ENCODE measurements at regions not wholly inside any gene's neighbourhood (a gene's known extent, or its start where the extent isn't known, plus 50 kb on each side); places are given as distances from the start of the nearest gene placed in this dataset.
A peak's percentile ranks its signal among the peaks of the same experiment; 100 is the strongest.

DNA sequence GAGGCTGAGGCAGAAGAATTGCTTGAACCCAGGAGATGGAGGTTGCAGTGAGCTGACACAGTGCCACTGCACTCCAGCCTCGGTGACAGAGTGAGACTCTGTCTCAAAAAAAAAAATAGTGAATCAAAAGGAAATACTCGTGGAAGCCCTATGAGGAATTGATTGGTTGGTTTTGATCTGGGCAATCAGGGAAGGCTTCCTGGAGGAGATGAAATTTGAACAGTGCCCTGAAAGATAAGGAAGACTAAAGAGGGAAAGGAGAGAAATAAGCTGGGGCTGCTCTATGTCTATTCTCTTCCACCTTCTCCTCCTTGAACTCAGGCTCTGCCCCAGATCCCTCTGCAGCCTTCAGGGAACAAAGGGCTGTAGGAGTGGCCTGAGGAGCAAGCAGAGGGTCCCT lies 54.1 kb downstream of the IRF2BPL start:
- DNase-seq (ENCODE audit: low read depth, low spot score): no peak

DNA sequence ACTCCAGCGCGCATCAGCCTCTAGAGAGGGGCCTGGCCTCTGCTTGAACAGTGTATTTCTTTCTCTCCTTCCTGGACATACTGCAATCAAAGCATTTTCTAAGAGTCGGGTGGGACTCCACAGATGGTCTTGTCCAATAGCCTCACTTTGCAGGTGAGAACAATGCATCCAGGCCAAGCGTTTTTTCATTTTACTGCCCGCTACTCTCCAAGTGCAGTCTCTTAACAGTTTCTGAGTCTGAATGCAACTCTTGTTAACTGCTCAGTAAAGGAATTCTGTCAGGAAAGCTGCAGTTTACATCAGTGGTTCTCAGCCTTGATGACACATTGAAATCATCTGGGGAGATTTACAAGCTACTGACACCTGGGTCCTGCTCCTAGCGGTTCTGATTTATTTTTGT lies 57.0 kb downstream of the IRF2BPL start:
- DNase-seq (ENCODE audit: low read depth, low spot score): no peak

DNA sequence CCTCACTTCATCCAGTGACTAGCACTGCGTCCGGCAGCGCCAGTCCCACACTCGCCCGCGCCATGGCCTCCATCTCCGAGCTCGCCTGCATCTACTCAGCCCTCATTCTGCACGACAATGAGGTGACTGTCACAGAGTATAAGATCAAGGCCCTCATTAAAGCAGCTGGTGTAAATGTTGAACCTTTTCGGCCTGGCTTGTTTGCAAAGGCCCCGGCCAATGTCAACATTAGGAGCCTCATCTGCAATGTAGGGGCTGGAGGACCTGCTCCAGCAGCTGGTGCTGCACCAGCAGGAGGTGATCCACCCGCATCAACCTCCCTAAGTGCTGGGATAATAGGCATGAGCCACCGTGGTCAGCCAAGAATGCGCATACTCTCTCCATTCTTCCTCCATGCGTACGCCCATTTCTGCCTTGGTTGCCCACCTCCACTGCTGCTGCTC lies 59.9 kb downstream of the IRF2BPL start:
- no peak for DNase-seq (ENCODE audit: low read depth, low spot score)

DNA sequence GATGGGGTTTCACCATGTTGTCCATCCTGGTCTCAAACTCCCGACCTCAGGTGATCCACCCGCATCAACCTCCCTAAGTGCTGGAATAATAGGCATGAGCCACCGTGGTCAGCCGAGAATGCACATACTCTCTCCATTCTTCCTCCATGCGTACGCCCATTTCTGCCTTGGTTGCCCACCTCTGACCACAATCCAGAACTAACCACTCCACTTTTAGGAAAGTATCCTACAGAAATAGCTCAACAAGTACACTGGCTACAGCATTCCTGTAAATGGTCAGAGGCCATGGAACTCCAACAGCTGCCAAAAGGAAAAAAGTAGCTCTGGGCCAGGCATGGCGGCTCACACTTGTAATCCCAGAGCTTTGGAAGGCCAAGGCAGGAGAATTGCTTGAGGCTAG lies 60.7 kb downstream of the IRF2BPL start:
- no peak for DNase-seq (ENCODE audit: low read depth, low spot score)

DNA sequence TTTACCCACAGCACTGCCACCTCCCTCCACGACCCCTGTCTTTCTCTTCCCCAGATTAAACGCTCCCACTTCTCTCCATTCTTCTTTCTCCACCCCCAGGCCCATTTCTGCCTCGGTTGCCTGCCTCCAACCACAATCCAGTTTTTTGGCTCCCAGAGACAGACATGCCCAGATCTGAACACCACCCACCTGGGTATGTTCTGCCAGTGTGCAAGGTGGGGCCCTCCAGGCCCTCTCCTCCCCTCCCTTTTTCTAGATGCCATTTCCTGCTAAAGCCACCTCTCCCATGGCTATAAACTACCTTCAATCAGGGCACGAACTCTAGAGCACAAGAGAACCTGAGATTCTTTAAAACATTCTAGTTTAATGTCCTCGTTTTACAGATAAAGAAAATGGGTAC lies 63.3 kb downstream of the IRF2BPL start:
- no peak for DNase-seq (ENCODE audit: low read depth, low spot score)

DNA sequence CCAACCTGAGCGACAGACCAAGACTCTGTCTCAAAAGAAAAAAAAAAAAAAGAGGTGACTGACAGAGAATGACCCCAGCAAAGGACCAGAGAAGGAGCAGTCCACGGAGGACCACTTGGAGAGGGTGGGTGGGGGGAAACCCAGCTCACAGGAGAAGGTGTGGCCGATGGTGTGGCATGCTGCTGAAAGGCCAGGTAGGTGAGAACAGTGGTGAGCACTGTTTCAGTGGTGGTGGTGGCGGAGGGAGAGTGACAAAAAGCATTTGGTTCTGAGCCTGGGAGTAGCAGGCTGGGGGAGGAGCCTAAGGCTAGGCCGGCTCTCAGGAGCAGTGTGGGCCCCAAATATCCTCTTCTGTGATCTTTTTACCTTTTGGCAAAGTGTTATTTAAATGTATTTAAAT lies 63.8 kb downstream of the IRF2BPL start:
- no peak for DNase-seq (ENCODE audit: low read depth, low spot score)

DNA sequence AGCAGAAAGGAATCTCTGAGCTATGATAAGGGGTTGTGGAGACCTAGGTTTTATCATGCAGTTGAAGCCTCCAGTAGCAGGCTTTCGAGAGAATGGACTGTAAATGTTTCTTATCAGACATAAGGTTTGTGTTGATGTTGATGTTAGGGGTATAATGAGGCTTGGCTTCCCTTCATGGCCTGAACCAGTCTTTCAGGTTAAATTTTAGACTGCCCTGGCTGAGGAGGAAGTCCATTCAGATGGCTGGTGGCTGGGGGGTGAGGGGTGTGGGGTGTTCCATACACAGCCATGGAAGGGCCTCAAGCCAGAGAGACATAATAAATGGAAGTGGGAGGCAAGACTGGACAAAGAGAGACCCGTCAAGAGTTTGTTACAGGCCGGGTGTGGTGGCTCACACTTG lies 65.1 kb downstream of the IRF2BPL start:
- no peak for DNase-seq (ENCODE audit: low read depth, low spot score)

DNA sequence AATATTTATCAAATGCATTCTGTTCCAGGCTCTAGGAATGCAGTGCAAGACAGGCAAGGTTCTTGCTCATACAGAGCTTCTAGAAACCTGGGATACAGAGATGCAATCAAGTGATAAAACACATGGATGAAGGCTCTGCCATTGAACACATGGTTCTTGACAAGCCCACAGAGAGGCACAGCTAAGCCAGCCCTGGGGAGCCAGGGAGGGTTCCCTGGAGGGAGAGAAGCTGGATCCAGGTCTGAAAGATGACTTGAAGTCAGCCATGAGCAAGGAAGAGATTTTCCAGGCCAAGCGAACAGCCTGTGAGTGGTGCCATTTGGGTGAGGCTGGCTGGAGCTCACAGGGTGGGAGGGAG lies 66.2 kb downstream of the IRF2BPL start:
- no peak for DNase-seq (ENCODE audit: low read depth, low spot score)

DNA sequence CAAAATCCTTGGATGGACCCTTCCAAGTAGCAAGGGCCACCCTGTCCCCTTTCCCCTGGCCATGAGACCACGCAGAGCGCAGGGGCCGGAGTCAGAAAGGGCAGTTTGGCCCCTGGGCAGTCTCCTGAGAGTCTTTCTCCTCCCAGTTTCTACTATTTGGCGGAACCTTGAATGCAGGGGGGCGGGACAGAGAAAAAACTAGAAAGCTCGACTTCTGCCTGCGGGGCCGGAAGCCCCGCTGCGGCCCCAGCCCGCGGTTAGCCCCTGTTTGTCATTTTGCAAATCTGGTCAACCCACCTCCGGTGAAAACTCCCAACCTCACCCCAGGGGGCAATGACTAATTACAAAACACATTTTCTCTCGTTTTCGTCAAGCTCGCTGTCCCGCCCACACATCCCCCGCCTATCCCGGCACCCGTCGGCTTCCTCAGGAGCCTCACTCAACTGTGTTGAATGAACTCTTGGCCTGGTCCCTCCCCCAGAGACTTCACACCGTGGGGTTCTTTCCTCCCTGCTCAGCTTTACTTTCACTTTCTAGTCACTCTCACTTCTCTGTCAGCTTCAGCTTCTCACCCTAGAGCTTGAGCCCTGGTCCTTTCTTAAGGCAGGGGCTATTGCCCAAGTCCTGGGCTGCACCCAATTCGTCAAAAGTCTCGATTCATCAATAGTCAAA lies 66.7 kb downstream of the IRF2BPL start:
- DNase-seq (ENCODE audit: low read depth, low spot score): peak; percentile 73

DNA sequence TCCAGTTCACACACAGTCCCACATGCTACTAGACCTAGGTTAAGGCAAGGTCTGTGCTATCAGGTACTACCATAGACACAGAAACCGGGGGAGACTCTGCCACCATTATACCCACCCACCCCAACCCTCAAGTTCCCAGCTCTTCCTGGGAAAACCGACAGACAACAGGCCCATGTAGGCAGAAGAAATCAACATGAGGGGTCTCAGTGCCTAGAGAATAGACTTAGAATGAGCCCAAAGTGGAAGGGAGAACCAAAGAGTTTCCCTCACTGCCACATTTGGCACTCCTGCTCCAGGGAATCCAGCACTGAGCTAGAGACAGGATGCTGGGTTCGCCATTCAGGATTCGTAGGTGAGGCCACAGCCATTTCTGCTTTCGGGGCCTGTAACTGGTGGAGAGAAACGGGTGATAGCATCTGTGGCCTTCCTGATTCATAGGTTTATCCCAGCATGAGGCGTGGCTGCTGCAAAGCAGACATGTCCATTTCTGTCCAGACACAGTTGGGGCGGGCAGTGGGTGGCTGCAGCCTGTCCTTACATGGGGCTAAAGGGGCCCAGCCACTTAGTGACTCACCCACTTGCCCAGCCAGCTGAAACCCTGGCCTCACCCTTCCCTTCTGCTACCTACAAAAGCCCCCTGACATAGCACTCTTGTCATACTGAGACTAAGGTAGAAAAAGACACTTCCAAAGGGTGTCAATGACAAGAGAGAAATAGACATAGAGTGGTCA lies 69.4 kb downstream of the IRF2BPL start:
- no peak for DNase-seq (ENCODE audit: low read depth, low spot score)

DNA sequence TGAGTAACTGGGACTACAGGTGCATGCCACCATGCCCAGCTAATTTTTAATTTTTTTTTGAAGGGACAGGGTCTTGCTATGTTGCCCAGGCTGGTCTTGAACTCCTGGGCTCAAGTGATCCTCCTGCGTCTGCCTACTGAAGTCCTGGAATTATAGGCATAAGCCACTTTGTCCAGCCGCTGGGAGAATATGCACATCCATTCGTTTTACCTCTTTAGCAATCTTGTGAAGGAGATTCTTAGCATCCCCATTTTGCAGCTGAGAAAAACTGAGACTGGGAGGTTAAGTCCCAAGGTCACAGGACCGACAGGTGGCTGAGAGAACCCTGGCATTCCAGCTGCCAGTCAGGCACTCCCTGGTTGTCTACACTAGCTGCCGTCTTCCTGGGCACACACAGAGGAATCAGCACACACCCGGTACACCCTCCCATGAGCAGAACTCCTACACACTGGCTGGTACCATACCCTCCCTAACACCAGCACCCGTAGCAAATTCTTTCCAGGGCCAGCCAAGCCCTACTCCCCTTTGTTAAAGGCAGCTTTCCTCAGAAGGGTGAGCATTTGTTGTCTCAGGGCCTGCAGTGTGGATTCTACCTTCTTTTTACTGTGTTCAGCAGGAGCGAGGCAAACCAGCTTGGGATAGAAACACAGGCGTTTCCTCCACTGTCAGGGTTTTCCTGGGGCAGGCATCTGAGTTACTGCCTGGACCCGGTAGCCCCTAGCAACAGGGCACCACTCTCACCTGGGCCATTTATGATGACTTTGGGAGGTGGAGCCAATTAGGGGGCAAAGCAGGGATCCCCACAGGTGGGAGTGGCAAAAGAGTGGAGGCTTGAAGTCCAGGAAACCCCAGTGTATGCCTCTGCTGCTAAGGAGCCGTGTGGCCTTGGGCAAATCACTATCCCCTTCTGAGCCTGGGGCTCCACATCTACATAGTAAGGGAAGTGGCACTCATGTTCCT lies 70.2 kb downstream of the IRF2BPL start:
- no peak for DNase-seq (ENCODE audit: low read depth, low spot score)

DNA sequence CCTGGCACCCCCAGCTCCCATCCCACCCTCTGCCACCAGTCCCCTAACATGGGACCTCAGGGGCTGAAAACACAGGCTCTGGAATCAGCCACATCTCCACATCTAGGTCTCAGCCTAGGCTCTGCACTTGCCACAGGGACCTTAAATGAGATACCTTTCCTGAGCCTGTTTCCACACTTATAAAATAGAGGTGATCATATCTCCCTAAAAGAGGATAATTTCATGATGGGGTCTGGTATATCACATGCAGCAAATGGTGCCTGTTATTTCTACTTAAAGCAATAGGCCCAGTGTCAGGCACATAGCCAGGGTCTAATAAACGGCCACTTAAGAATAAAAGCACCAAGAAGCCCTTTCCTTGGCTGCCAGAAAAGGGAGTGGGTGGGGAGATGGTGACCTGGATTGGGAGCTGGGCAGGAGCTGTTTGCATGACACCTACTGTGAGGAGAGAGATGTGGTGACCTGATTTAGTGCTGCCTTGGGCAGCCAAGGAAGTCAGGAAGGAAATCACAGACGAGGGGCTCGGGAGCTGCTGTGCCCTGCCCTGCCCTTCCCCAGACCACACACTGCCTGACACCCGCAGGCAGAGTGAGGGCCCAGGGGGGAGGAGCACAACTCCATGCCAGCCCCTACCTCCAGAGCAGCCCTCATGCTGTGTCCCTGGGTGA lies 71.2 kb downstream of the IRF2BPL start:
- DNase-seq (ENCODE audit: low read depth, low spot score): no peak

DNA sequence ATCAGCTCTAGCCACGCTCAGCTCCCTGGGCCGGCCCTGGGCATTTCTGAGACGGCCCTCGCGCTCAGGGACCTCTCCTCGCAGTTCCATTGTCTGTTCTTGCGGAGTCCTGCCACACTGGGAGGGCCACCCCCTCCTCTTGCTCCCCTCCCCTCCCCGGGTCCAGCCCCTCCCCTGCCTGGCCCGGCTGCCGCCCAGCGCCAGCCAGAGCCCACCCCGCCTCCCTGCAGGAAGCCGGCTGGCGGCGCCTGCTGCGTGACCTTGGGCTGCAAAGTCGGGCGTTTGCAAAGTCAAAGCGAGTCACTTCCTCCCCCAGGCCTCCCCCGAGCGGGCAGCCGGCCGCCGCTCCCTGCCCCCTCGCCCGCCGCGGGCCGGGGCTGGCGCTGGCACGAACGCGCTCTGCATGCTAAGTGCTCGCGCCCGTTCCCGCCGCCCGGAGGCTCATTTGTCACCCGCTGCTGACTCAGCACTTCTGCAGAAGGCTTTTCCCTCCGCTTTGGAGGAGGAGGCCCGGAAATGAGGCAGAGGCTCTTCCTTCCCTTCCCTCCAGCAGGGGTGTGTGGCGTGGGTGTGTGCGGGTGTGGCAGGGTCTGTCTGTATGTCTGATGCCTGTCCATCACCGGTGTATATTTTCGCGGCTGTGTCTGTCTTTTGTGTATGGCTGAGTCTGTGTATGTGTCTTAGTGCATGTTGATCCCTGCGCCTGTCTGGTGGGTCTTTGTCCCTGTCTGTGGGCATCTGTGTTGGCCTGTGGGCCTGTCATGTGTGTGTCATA lies 72.0 kb downstream of the IRF2BPL start:
- peak; percentile 91 for DNase-seq (ENCODE audit: low read depth, low spot score)

DNA sequence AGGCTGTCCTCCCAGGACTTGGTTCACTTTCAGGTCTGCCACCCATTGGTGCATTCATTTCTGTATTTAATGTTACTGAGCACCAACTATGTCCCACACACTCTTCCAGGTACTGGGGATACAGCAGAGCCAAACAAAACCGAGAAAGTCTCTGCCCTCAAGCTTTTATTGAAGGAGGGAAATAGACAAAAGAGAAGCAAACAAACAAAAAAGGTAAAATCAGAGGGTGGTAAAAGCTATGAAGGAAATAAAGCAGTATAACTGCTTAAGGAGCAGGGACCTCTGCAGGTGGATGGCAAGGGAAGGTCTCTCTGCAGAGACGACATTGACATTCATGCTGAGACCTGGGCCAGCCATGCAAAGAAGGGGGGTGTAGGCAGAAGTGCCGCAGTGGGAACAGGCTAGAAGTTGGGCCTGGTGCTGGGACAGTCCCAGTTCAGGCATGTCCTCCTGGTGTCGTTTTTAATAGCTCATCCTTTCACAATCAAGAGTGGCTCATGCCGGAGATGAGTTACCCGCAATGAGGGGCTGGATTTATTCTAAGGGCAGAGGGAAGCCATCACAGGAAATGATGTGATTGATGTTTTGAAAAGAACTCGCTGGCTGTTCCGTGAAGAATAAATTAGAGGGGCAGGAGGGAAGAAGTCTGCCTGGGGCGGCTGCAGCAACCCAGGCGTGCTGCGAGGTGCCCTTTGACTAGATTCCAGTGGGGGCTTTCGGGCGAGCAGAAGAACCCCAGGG lies 72.8 kb downstream of the IRF2BPL start:
- DNase-seq (ENCODE audit: low read depth, low spot score): no peak

DNA sequence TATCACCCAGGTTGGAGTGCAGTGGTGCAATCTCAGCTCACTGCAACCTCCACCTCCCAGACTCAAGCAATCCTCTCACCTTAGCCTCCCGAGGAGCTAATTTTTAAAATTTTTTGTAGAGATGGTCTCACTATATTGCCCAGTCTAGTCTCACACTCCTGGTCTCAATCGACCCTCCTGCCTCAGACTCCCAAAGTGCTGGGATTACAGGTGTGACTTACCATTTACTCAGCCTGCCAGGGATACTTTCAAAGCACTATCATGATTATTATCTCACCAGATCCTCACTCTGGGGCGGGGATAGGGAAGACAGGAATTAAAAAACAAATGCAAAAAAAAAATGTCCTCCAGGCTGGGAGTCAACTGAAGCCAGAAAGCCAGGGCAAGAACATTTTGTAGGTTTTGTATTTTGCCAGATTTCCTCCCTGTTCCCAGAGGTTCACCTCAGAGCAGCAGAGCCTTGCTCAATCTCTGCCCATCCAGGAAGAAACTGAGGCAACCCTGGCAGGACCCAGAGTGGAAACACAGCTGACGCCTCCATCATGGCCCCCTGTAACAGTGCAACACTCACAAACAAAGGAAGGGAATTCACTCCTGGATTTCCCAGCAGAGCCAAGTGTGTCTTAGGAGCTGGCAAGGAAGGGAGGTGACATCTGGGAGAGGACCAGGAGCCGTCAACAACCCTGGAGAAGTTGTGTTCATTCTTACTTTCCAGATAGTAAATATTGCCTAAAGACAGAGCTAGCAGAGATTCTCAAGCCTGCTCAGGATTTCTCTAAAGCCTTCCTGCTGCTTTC lies 73.9 kb downstream of the IRF2BPL start:
- DNase-seq (ENCODE audit: low read depth, low spot score): no peak

DNA sequence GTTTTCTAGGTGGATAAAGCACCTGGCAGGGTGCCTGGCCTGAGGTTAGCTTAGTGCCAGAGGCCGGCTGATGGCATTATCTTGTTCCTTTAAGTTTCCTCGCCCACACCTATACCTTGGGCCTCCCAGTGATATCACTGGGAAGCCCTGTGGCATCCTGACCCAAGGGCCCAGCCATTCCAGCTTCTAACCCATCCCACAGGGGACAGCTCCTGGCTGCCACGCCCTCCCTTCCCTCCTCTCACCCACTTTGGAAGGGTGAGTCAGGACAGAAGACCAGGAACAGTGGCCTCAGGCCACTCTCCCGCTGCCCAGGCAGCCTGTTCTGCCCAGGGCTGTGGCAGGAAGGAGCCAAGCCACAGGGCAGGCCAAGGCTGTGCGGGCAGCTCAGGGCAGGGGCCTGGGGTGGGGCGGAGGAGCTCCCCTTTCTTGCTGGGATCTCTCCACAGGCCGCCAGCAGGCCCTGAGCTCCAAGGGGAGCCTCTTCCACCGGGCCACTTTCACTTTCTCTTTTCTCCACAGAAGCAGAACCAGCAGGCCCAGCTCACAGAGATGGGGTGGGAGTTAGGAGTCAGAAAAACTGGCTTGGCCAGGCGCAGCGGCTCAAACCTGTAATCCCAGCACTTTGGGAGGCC lies 75.1 kb downstream of the IRF2BPL start:
- DNase-seq (ENCODE audit: low read depth, low spot score): no peak

DNA sequence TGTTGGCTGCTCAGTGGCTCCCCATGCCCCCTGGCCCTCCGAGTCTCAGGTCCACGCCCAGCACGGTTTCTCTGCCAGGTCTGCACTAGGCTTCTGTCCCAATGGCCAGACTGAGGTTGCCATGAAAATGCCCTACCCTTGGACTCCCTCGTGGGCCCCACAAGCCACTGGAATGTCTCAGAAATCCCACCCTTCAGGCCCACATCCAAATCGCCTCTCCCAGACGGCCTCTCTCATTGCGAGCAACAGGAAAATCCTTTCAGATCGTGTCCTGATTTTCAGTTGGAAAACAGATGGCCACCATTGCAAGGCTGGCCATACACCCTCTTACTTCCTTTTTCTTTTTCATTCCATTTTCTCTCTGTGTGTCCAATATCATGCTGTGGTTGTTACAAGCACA lies 77.3 kb downstream of the IRF2BPL start:
- DNase-seq (ENCODE audit: low read depth, low spot score): no peak

DNA sequence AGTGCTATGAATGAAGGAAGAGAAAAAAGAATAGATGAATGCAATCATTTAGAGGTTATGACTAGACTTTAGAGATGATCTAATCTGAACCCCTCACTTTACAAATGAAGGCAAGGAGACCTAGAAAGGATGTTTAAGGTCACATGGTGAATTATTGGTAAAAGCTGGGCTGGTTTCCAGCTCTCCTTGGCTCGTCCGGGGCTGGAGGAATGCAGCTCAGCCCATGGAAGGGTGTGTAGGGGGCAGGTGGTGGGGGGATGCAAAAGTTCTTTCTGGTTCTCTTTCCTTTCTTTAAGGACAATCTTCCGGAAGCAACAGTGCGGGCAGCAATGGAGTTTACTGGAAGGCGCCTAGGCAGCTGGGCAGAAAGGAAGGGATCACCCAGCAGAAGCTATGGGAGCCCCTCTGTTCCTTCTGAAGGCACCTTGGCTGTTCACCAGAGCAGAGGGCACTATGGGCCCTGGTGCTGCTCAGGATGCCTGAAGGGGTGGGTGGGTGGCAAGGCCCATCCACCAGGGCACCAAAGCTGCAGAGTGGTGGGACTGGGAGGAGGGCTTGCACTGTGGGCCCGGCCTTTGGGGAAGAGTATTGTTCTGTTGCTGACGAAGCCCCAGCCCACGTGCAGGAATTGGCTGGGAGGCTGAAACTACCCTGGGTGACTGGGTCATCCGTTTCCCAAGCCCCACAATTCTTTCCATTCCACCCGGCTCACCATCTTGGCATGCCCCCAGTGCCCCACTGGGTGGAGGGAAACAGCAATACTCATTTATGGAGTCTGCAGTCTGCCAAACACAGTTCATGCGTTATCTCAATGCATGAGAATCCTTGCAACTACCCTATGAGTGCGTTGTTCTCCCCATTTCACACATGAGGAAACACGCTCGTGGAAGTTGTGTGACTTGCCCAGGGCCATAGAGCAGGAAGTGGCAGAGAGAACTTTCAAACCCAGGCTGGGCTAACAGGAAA lies 78.2 kb downstream of the IRF2BPL start:
- peak; percentile 68 for DNase-seq (ENCODE audit: low read depth, low spot score)
